Gastrocnemius medialis (tissue), 4 donors: ENCODE measurements at regions not wholly inside any gene's neighbourhood (a gene's known extent, or its start where the extent isn't known, plus 50 kb on each side); places are given as distances from the start of the nearest gene placed in this dataset.

Source experiments
- POLR2A ChIP-seq, 2 donors: fragments of 450-650 bp; IDR thresholded peaks; one replicate each; pipeline ENCODE4 v1.6.1; 2017; ENCODE audit warnings: antibody characterized with exemption in 2 of 2, mild to moderate bottlenecking in 2 of 2, moderate library complexity in 2 of 2
- TF ChIP-seq, protein P1 (sequence below), 5 experiments: fragments of 450-650 bp in 3 of 5; fragments of 200-600 bp in 2 of 5; sonication (generic) in 2 of 5; IDR thresholded peaks in 4 of 5; conservative IDR thresholded peaks in 1 of 5; 1 replicate in 4 of 5; 2 replicates in 1 of 5; pipeline ENCODE4 v1.5.1; 2016 to 2019; ENCODE audit warnings: antibody characterized with exemption in 5 of 5, mild to moderate bottlenecking in 3 of 5, moderate library complexity in 3 of 5

DNA sequence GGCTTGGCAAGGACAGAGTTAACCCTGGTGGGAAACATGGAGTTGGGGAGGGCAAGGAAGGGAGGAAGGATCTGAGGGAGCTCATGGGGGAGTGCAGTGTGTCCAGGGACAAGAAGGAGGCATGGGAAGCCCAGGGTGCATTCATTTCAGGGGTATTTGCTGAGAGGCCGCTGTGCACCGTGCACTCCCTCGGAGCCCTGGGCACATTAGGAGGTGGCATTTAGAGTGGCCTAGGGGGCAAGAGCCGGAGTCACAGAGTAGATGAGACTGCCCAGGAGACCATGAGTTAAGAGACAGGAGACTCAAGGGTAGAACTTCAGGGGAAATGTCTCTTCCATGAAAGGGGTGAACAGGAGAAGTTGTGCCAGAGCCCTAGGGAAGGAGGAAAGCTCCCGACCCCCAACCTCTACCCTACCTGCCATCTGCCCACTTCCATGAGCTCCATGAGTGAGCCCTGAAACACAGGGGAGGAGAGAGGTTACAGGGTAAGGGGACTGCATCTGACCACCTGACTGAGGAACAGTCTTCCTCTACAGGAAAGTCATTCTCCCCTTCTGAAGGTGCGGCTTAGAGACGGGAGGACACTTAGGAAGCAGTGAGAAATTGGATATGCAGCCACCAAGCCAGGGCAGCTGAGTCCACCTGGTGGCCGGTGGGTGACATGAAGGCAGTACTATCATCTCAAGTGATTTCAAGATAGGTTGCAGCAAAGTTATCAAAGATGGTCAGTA, 58.5 kb upstream of the COPS8 start:
- TF ChIP-seq, protein P1, sequence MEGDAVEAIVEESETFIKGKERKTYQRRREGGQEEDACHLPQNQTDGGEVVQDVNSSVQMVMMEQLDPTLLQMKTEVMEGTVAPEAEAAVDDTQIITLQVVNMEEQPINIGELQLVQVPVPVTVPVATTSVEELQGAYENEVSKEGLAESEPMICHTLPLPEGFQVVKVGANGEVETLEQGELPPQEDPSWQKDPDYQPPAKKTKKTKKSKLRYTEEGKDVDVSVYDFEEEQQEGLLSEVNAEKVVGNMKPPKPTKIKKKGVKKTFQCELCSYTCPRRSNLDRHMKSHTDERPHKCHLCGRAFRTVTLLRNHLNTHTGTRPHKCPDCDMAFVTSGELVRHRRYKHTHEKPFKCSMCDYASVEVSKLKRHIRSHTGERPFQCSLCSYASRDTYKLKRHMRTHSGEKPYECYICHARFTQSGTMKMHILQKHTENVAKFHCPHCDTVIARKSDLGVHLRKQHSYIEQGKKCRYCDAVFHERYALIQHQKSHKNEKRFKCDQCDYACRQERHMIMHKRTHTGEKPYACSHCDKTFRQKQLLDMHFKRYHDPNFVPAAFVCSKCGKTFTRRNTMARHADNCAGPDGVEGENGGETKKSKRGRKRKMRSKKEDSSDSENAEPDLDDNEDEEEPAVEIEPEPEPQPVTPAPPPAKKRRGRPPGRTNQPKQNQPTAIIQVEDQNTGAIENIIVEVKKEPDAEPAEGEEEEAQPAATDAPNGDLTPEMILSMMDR (IDR thresholded peaks at IDR 0.05 in 4 of 5, conservative IDR thresholded peaks at IDR 0.05 in 1 of 5), result peak; percentile 81 to 91 (median 83)
- TF ChIP-seq POLR2A (IDR thresholded peaks at IDR 0.05), result no peak
